Ammon's horn (tissue), 1 donor: ENCODE measurements at regions not wholly inside any gene's neighbourhood (a gene's known extent, or its start where the extent isn't known, plus 50 kb on each side); places are given as distances from the start of the nearest gene placed in this dataset.
"Not testable (repeated sequence)": the region's sequence is repeated elsewhere in the genome, so short reads cannot be mapped to it uniquely, and the experiment has no call there.

Experiments
- DNase-seq: peaks from one replicate; pipeline ENCODE4 v3.0.0-alpha.2; 2016; ENCODE audit warnings: low spot score

DNA sequence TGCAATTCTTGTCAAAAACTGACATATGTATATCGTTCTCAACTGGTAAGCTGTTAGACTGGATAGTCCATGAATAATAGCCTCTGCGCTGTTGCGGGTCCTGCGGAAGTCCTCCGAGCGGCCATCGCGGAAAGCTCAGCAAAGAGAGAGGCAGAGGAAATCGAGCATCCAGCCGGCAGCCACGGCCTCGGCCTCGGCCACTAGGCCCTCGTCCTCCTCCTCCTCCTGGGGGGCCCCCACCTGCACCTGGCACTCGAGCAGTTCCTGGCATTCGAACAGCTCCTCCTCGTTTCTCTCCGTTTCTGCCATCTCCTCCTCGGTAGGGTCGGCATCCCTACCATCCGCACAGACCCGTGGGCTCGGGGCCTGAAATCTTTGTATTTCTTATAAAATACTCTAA, 111.2 kb upstream of the CYLC1 start:
- not testable (repeated sequence) for DNase-seq

DNA sequence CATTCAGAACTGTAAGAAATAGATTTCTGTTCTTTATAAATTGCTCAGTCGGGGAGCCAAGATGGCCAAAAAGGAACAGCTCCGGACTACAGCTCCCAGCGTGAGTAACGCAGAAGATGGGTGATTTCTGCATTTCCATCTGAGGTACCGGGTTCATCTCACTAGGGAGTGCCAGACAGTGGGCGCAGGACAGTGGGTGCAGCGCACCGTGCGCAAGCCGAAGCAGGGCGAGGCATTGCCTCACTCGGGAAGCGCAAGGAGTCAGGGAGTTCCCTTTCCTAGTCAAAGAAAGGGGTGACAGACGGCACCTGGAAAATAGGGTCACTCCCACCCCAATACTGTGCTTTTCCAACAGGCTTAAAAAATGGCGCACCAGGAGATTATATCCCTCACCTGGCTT, 110.5 kb upstream of the CYLC1 start:
- not testable (repeated sequence) for DNase-seq

DNA sequence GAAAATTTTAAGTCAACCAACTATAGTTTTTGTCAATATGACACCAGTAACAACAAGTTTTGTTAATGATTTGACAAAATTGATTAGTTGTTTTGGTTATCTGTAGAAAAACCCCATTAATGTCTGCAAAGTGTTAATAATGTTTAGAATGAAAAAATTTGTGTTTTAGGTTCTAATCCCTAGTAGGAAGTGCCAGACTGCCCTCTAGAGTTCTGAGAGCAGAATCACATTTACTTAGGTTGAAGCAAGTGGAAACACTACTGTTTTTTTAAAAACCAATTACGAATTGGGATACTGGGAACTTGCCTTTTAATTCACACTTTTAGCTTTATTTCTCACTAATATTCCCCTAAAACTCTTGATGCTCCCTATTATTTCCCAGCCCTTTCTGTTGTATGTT, 101.1 kb upstream of the CYLC1 start:
- DNase-seq, result peak; percentile 2

DNA sequence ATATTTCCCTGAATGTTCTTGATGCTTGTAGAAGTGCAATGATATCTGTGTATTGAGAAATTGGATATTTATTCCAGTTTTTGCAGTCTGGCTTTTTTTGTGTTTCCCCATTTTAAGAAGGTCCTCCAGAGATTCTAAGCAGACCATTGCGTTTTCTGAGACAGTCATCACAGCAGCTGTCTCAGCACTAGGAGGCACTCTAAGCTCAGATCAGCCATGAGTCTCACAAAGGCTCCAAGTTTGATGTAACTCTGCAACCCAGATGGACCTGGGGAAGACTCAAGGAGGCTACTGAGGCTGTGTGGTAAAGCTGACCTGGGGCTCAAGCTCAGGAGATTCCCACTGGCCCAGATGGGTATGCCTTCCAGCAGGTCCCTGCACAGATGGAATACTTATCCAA, 89.3 kb upstream of the CYLC1 start:
- DNase-seq, result no peak
